GM12872 (cell line): ENCODE measurements at regions not wholly inside any gene's neighbourhood (a gene's known extent, or its start where the extent isn't known, plus 50 kb on each side); places are given as distances from the start of the nearest gene placed in this dataset.

Experiments
- CTCF ChIP-seq: IDR thresholded peaks from 3 replicates; pipeline ENCODE4 v1.5.1; 2011; ENCODE audit warnings: low read depth, mild to moderate bottlenecking, low read length, moderate library complexity; ENCODE audit not compliant: insufficient read depth

DNA sequence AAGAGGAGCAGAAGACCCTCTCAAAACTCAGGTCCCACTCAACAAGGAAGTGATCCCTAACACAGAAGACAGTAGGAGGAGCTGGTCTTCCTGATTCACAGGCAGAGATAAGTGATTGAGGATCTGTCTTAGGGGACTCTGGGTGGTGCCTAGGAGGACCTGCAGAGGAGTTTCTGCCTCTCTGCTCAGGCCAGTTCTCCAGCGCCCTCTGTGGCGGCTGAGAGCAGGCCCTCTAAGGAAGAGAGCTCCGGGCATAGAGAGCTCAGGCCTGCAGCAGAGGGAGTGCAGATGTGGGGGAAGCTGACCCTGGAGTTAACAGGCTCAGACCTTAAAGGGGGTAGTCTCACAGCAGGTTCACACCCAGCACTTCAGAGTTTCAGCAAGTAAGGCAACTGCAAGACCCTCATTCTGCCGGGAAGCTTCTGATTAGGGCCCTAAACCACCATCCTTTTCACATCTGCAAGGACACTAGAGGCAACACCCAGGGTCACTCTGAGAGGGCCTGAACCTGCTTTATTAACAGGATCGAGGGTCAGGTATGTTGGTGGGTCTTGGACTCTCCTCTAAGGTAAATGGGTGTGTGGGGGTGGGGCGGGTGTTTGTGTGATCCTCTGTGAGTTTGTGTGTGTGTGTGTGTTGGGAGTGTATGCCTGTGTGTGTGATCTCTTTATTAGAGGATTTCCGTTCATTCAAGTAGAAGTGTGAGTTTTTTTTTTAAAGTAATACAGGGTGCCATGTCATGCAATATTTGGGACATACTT is 57.6 kb upstream of the TARP start:
- TF ChIP-seq CTCF = peak; percentile 35; the same call in 2 of the 3 replicates

- TF ChIP-seq CTCF = no peak
These were observed 56.6 kb upstream of the TARP start for GRCh38 chr7:38330039-38330438.

DNA sequence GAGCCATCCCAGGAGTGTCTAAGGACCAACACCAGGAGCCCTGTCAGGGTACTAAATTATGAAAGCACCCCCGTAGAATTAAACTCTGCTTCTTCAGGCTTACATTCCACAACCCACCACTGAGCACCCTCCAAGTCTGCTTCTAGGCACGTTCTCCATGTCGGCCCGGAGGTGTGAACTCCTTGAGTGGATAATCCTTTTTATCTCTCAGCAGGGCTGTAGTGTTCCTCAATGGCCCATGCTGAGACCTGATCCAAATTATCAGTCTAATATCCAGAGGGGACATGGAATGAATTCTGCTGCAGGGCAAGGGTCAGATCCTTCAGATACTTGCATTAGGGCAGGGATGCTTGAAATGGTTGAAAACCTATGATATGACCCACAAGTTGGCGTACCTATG is 55.9 kb upstream of the TARP start:
- TF ChIP-seq CTCF = no peak

- no peak for TF ChIP-seq CTCF
These were observed 55.4 kb upstream of the TARP start for GRCh38 chr7:38328814-38329213.

- no peak for TF ChIP-seq CTCF
These were observed 54.2 kb upstream of the TARP start for GRCh38 chr7:38327637-38328036.
